ENCODE measurements at regions not wholly inside any gene's neighbourhood (a gene's known extent, or its start where the extent isn't known, plus 50 kb on each side); places are given as distances from the start of the nearest gene placed in this dataset.
A peak's percentile ranks its signal among the peaks of the same experiment; 100 is the strongest.

GRCh38 chr3:24646790-24647189 lies 152.1 kb upstream of the THRB start:
- no peak for DNase-seq

- DNase-seq, result no peak
These were observed 153.4 kb upstream of the THRB start for GRCh38 chr3:24648063-24648462.

GRCh38 chr3:24650839-24651238 lies 156.2 kb upstream of the THRB start:
- DNase-seq, result no peak

- DNase-seq, result no peak
These were observed 163.3 kb upstream of the THRB start for GRCh38 chr3:24657870-24658510.

- no peak for DNase-seq
These were observed 166.5 kb upstream of the THRB start for GRCh38 chr3:24661175-24661584.

GRCh38 chr3:24662449-24663345 lies 168.0 kb upstream of the THRB start:
- no peak for DNase-seq

- no peak for DNase-seq
These were observed 168.8 kb upstream of the THRB start for GRCh38 chr3:24663406-24663805.

- DNase-seq, result no peak
These were observed 173.4 kb upstream of the THRB start for GRCh38 chr3:24668039-24668438.

GRCh38 chr3:24670871-24671270 lies 176.2 kb upstream of the THRB start:
- no peak for DNase-seq

GRCh38 chr3:24673596-24673995 lies 178.9 kb upstream of the THRB start:
- DNase-seq, result no peak

GRCh38 chr3:24674261-24674660 lies 179.6 kb upstream of the THRB start:
- DNase-seq, result no peak

GRCh38 chr3:24678021-24678420 lies 183.4 kb upstream of the THRB start:
- DNase-seq, result no peak

GRCh38 chr3:24678421-24678865 lies 183.8 kb upstream of the THRB start:
- DNase-seq, result no peak

- DNase-seq, result no peak
These were observed 184.8 kb upstream of the THRB start for GRCh38 chr3:24679429-24679828.

- DNase-seq, result peak; percentile 8
These were observed 185.7 kb upstream of the THRB start for GRCh38 chr3:24680214-24680967.

- DNase-seq, result no peak
These were observed 187.5 kb upstream of the THRB start for GRCh38 chr3:24682141-24682547.

- no peak for DNase-seq
These were observed 188.4 kb upstream of the THRB start for GRCh38 chr3:24683090-24683489.

- no peak for DNase-seq
These were observed 189.2 kb upstream of the THRB start for GRCh38 chr3:24683633-24684384.

- no peak for DNase-seq
These were observed 189.9 kb upstream of the THRB start for GRCh38 chr3:24684506-24685023.

GRCh38 chr3:24686808-24687207 lies 192.2 kb upstream of the THRB start:
- DNase-seq, result no peak

GRCh38 chr3:24687671-24688070 lies 193.0 kb upstream of the THRB start:
- no peak for DNase-seq

GRCh38 chr3:24688446-24689148 lies 193.9 kb upstream of the THRB start:
- DNase-seq, result no peak

Data from CD4-positive, alpha-beta T cell treated with Interferon gamma for 1 hour (primary cell).